Brain microvascular endothelial cell (primary cell): ENCODE measurements at regions not wholly inside any gene's neighbourhood (a gene's known extent, or its start where the extent isn't known, plus 50 kb on each side); places are given as distances from the start of the nearest gene placed in this dataset.

ENCODE experiments used
- DNase-seq: peaks from one replicate; pipeline ENCODE4 v3.0.0-alpha.2; 2020
- H3K27ac ChIP-seq: fragments of 250-450 bp; sonication (Bioruptor Pico); 2 replicates; pipeline ENCODE4 v1.5.1; 2020; ENCODE audit warnings: mild to moderate bottlenecking, moderate library complexity
- H3K27me3 ChIP-seq: fragments of 250-450 bp; sonication (Bioruptor Pico); replicated peaks from 2 replicates; pipeline ENCODE4 v1.5.1; 2020; ENCODE audit warnings: mild to moderate bottlenecking
- H3K36me3 ChIP-seq: fragments of 250-450 bp; sonication (Bioruptor Pico); replicated peaks from 2 replicates; pipeline ENCODE4 v1.5.1; 2020; ENCODE audit warnings: mild to moderate bottlenecking
- H3K4me3 ChIP-seq: 2 replicates; pipeline ENCODE4 v1.5.1; 2011; ENCODE audit warnings: low read depth, mild to moderate bottlenecking, control low read depth, low read length, moderate library complexity
- in situ Hi-C: cut with HindIII; loops from 2 replicates; pipeline ENCODE4 v1.10.0; 2017; ENCODE audit warnings: low sequenced_read_pairs, low pct_ligation_motif_present
- TF ChIP-seq, protein P1 (sequence below): IDR thresholded peaks from 2 replicates; pipeline ENCODE4 v1.5.1; 2011; ENCODE audit warnings: low read depth, mild to moderate bottlenecking, moderate library complexity, low read length, control low read depth, inconsistent platforms; ENCODE audit errors: missing control alignments

DNA sequence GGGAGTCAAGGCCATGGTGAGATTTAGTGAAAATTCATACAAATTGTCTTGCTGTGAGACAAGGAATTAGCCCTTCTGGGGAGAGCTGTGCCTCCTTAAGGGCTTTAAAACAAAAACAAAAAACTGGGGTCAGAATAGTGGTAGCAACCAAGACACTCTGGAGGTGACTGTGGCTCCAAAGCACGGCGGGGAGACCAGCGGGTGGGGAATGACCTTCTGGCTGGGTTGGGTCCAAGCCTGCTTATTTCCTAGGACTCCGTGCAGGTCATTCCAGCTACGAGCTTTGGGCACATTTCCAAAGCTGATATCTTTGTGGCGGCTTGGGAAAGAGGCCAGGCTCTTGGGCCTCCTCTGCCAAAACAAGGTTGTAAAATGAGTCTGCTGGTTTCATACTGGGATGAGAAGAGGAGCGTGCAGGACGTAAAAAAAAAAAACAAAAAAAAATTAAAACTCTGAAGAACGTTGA, 348.3 kb downstream of the UQCRFS1 start:
- Histone ChIP-seq H3K27ac (no peak overlapping the region), H3K4me3 (no peak overlapping the region), H3K27me3 (no peaks in the 10 kb centered on the region), H3K36me3 (no peaks in the 10 kb centered on the region)
- TF ChIP-seq, protein P1, sequence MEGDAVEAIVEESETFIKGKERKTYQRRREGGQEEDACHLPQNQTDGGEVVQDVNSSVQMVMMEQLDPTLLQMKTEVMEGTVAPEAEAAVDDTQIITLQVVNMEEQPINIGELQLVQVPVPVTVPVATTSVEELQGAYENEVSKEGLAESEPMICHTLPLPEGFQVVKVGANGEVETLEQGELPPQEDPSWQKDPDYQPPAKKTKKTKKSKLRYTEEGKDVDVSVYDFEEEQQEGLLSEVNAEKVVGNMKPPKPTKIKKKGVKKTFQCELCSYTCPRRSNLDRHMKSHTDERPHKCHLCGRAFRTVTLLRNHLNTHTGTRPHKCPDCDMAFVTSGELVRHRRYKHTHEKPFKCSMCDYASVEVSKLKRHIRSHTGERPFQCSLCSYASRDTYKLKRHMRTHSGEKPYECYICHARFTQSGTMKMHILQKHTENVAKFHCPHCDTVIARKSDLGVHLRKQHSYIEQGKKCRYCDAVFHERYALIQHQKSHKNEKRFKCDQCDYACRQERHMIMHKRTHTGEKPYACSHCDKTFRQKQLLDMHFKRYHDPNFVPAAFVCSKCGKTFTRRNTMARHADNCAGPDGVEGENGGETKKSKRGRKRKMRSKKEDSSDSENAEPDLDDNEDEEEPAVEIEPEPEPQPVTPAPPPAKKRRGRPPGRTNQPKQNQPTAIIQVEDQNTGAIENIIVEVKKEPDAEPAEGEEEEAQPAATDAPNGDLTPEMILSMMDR: no peak
- in situ Hi-C loops: no loop called here
- DNase-seq: no peak

DNA sequence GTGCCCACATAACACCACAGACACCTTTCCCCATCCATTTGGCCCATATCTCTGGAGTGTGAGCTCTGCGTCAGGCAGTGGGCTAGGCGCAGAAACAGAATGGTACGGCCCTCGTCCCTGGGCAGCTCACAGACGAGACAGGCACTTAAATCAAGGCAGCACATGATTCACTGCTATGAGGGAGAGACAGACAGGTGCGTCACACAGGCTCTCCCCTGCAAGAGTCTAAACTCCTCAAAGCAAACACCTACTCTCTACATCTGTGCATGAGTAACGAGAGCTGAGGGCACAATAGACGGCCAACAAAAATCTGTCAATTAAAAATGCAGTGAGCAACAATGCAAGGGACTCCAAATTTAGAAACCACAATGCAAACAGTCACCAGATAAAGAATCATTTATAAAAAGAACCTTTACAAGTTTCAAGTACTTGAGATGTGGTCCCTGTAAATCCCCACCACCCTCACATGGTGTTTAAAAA, 348.9 kb downstream of the UQCRFS1 start:
- no peak overlapping the region for H3K27ac ChIP-seq
- TF ChIP-seq, protein P1: no peak
- no peaks in the 10 kb centered on the region for H3K27me3 ChIP-seq
- H3K36me3 ChIP-seq: no peaks in the 10 kb centered on the region
- in situ Hi-C loops: no loop called here
- no peak for DNase-seq
- H3K4me3 ChIP-seq: no peak overlapping the region

DNA sequence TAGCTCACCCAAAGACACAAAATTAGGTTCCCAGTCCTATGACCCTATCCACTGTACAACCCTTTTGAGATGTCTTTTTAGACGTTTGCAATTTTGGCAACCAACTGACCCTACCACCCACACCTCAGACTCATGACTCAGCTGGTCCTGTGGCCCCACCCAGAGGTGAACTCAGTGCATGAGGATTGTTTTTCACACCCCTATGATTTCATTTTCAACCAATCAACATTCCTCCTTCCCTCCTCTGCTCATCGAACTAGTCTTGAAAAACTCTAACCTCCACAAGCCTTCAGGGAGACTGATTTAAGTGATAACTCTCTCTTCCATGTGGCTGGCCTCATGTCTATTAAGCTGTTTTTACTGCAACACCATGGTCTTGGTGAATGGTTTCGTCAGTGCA, 350.7 kb downstream of the UQCRFS1 start:
- TF ChIP-seq, protein P1: no peak
- DNase-seq: no peak

DNA sequence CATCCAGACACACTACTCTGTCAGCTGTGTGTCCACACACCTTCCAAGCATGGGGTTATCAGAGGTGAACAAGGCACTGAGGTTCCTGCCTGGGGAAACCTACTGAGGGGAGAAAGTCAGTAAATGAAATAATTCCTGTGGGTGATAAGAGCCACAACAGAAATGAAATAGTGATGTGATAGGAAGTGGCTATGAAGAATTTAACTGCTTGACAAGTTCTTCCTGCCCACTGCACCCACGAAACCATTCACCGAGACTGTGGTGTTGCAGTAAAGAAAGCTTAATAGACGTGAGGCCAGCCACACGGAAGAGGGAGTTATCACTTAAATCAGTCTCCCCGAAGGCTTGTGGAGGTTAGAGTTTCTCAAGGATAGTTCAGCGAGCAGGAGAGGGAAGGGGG, 353.1 kb downstream of the UQCRFS1 start:
- H3K4me3 ChIP-seq: no peak overlapping the region
- TF ChIP-seq, protein P1: no peak

More for the DNA sequence above, 350.7 kb downstream of the UQCRFS1 start:
- Histone ChIP-seq H3K27ac (no peak overlapping the region), H3K4me3 (no peak overlapping the region), H3K36me3 (no peaks in the 10 kb centered on the region), H3K27me3 (no peaks in the 10 kb centered on the region)
- in situ Hi-C loops: no loop called here

GRCh38 chr19:28858933-28859332, 354.0 kb downstream of the UQCRFS1 start:
- no peak overlapping the region for H3K27ac ChIP-seq
- no peak overlapping the region for H3K4me3 ChIP-seq
- no peaks in the 10 kb centered on the region for H3K27me3 ChIP-seq
- no peaks in the 10 kb centered on the region for H3K36me3 ChIP-seq
- in situ Hi-C loops: no loop called here
- TF ChIP-seq, protein P1: no peak
- DNase-seq: no peak

More for the DNA sequence above, 353.1 kb downstream of the UQCRFS1 start:
- Histone ChIP-seq H3K27me3 (no peaks in the 10 kb centered on the region), H3K36me3 (no peaks in the 10 kb centered on the region), H3K27ac (no peak overlapping the region)
- no peak for DNase-seq
- in situ Hi-C loops: no loop called here

DNA sequence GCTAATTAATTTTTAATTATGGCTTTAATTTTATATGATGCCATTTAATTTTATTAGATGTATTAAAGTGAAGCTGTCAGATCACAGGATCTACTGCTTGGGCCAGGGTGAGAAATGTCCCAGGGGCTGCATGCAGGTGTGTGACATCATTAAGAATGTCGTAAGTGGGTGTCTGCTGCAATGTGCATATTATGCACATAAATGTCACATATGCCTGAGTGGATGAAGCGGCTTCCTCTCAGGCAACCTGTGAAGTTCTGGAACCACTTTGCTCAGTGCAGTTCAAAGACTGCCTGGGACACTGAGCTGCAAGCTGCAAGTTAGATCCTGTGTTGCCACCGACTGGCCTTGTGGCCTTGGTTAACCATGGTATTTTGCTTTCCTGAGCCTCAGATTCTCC, 355.0 kb downstream of the UQCRFS1 start:
- Histone ChIP-seq H3K4me3 (no peak overlapping the region), H3K27ac (no peak overlapping the region), H3K27me3 (no peaks in the 10 kb centered on the region), H3K36me3 (no peaks in the 10 kb centered on the region)
- TF ChIP-seq, protein P1: no peak
- no peak for DNase-seq
- in situ Hi-C loops: no loop called here
